ENCODE measurements at regions not wholly inside any gene's neighbourhood (a gene's known extent, or its start where the extent isn't known, plus 50 kb on each side); places are given as distances from the start of the nearest gene placed in this dataset.

DNA sequence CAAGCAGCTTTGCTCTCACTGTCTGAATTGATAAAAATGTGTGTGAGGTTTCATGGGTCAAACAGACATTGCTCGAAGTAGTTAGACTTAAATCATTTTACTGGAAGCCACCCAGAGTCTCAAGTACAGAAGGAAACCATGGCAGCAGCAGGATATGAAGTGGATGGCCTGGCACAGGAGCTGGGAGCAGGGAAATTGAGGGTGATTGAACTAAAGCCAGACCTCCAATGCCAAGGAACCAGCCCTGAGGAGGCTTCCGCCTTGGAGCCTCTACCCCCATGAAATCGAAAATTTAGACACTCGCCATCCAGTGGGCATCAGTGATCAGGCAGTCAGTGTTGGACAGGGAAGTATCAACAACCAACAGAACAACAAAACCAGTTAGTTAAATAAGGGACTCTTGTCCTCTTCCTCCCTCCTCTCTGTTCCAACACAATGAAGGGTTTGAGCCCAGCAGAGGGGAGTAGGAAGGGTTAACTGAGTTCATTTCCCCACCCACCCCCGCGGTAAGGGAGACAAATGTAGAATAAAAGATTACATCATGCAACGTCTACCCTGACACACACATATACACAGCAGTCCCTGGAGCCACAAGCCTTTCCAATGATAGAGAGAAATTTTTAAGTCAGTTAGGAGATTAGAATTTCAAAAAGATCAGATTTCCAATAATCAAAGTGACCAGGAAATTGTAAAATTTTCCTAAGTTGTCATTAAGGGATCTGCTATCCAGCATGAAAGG lies 156.3 kb downstream of the SLC16A9 start:
- DNase-seq: peak; percentile 31

GRCh38 chr10:59550061-59550460 lies 159.6 kb downstream of the SLC16A9 start:
- no peak for DNase-seq

DNA sequence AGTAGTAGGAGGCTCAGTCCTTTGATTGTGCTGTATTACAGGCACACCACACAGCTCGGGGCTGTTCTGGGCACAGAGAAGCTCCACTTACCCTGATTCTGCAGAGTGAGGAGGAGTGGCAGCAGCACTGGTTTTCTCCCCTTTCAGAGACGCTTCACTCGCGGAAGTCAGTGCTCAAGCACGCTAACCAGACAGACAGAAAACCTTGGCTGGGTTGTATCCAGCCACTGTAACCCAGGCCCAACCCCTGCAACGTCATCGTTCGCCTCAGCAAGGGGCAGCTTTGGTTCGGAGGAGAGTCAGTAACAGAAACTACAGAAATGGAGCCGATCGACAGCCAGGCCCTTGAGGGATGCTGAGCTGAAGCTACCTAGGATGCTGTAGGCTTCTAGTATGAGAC lies 171.0 kb downstream of the SLC16A9 start:
- no peak for DNase-seq

- no peak for DNase-seq
Observed at GRCh38 chr10:59537501-59537900, 172.1 kb downstream of the SLC16A9 start.

DNA sequence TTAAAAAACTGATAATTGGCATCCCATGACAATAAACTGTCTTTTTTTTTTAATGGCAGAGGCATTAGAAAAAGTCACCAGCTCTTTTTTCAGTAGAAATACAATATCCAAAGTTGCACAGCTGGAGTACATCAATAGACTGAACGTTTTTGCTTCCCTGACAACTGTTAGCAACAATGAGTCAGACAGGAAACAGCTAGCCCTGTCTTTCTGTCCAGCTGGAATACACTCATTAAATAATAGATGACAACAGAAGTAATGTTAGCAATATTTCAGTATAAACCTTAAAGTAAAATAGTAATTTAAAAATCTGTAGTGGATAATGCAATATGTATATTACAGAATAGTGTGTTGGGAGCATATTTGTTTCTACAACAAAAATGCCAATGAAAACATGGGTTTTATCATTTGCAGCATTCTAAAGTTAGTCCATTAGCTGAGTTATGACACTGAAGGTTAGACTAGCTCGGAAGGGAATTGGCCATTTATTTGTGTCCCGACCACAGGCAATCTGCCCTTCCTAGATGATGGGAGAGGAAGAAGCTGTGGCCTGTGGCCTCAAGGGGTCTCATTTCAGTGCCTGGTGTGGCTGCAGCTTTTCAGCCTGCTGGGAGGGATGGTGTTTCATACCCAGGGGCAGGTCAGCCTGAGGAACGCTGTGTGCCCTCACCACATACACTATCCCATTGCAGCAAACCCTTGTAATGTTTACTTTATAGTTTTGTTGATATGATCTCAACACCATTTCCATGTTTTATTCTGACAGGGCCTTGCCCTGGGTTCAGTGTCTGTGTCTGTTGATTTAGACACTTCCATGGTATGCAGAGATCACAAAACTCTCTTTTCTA lies 173.3 kb downstream of the SLC16A9 start:
- DNase-seq: no peak

GRCh38 chr10:59524348-59524747 lies 162.0 kb upstream of the FAM13C start:
- DNase-seq: no peak

- no peak for DNase-seq
Observed at GRCh38 chr10:59523851-59524250, 161.5 kb upstream of the FAM13C start.

- no peak for DNase-seq
Observed at GRCh38 chr10:59517996-59518395, 155.6 kb upstream of the FAM13C start.

GRCh38 chr10:59517341-59517899 lies 155.1 kb upstream of the FAM13C start:
- no peak for DNase-seq

DNA sequence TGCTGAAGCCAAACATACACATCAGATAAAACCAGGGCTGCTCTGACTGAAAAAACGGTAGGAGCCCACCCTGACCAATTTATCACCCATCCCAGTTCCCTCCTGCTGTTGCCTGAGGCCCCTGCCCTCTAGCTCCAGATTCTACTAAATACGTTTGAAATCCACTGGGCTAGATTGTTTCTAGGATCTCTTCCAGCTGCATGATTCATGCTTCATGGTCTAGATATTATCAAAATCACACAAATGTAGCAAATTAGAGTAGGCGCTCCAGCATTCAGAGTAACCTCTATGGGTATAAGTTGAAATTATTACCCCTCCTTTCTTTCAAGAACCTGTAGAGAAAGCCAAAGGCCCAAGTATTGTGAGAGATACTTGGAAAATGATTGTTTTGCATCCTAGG lies 151.2 kb upstream of the FAM13C start:
- DNase-seq: no peak

GRCh38 chr10:59512951-59513350 lies 150.6 kb upstream of the FAM13C start:
- DNase-seq: no peak

- no peak for DNase-seq
Observed at GRCh38 chr10:59508956-59509355, 146.6 kb upstream of the FAM13C start.

DNA sequence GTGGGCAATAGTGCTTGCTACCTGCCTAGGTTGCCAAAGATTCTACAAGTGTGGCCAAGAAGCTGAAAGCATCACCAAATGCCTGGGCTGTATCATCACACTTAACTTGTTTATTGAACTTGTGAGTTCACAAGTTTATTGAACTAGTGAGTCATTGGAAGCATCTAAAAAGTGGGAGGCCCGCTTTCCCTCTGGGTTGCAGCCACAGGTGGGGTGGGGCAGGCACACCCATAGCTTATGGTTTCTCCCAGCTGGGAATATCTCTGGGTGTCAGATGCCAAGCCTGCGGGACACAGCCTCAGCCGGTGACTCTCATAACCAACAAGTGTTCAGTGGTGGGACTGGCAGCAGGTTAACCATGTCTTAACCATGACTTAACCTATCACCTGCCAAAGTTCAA lies 145.9 kb upstream of the FAM13C start:
- DNase-seq: no peak

DNA sequence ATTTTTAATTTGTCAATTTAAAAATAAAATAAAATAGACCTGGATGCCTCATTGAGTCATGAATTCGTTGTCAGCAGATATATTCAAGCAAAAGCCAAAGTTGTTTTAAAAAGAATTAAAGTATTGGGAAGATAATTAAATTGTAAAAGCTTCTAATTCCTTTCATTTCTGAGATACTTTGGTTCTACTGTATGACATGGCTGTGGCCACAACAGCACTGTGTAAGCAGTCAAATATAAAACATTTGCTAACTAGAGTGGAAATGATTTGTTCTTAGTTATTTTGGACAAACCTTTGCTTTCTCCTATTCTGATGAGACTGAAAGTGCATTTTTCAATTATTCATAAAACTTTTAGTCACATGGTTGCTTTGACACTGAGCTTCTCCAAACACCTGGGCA lies 143.6 kb upstream of the FAM13C start:
- no peak for DNase-seq

DNA sequence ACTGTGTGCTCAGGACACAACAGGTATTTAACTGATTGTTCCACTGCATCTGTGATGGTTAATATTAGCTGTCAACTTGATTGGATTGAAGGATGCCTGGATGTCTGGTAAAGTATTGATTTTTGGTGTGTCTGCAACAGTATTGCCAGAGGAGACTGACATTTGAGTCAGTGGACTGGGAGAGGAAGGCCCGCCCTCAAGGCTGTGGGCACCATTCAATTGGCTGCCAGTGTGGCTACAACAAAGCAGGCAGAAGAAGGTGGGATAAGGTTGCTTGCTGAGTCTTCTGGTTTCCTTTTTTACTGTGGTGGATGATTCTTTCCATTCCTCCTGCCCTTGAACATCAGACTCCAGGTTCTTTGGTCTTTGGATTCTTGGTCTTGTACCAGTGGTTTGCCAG lies 137.1 kb upstream of the FAM13C start:
- no peak for DNase-seq

DNA sequence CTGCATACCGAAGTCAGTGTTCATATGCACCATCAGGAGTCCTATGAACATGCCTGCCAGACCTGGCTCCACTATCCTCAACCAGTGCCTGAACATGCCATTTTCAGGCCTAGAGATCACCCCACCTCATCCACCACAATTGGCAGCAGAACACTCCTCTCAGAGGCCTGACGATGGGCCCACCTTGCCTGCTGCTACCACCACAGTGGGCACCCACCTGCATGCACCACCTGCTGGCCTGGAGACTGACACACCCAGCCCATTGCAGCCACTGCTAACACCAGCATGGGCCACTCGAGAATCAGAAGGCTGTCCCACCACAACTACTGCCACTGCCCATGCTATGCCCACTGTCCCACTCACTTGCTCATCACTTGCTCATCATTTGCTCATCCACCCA lies 130.7 kb upstream of the FAM13C start:
- no peak for DNase-seq

DNA sequence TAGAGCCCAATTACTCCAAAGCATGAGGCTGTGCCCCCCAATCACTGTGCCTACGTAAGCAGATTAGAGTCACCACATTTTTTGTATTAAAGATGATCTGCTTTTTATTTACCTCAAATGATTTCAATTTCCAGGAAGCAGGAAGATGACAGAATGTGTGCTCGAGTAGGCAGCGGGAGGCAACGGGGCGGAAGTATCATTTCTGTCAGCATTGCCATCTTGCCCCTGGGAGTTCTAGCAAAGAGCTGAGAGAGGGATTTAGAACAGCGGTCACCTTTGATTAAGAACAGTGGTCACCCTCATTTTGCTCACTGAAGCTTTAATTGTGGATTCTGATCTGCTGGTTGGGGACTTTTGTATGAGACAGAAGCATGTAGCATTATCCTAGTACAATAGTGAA lies 117.1 kb upstream of the FAM13C start:
- DNase-seq: no peak

- no peak for DNase-seq
Observed at GRCh38 chr10:59470570-59470969, 108.2 kb upstream of the FAM13C start.

DNA sequence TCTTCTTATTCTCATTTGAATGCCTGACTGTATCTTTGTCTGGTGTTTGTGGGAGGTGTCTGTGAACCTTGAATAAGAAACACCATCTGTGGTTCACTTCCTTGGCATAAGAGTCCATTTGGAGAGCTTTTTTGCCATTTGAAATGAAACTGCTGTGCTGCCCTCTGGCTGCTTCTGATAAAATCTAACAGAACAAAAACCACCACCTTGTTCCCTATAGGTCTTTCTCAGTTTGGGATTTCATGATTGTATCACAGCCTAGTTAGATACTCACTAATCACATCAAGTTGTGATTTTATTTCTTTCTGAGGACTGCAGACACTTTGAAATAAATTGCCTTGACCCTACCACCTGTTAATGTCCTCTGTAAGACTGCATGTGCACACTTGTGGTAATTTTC lies 102.7 kb upstream of the FAM13C start:
- peak; percentile 50 for DNase-seq

- no peak for DNase-seq
Observed at GRCh38 chr10:59464483-59464882, 102.1 kb upstream of the FAM13C start.

DNA sequence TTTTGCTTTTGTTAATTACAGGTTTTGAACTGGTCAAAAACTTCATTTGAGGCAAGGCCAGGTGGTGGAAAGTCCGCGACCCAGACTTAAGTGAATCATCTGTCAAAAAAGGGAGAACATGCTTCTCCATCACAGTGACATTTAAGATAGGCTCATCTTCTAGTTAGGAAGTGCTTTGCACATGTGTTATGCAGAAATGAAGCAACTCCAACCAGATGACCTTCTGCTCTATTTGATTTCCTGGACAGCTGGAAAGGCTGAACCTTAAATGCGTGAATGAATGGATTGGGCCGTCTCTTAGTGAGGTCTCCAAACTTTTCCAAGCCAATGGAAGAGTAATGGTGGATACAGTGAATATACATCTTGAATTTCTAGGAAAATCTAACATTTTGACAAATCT lies 101.6 kb upstream of the FAM13C start:
- DNase-seq: no peak

DNA sequence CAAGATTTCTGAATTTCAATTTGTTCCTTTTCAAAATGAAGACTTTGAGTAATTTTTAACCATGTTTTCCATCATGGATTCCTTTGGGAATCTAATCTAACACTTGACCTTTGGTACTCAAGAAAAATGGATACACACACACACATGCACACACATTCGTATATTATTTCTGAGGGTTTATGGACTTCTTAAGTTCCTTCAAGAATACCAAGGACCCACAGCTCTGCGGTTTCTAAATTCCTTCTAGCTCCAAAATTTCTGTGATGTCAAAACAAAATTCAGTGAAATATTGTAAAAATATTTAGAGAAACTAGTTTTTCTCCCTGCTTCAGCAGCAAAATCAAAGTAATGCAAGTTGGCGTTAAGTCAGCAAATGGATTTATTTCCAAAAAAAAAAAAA lies 98.3 kb upstream of the FAM13C start:
- no peak for DNase-seq

DNA sequence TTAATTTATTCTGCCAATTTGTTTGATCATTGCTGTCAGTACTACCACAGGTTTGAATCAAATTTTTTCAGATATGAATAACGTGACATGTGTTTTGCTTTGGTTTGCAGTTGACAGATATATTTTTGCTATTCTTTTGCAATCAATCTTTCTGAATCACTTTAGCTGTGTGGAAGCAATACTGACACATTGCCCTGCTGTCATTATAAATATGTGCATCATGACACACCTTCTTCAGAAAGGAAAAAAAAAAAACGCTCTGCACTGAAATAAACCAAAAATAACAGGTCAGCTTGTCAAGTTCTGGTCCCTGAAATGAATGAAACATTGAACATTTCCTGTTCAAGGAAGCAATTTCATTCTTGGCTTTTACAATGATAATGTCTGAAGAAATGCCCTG lies 93.8 kb upstream of the FAM13C start:
- DNase-seq: no peak

All from NCI-H446 treated with DMSO at 0.1 percent for 48 hours (cell line).